ENCODE measurements at regions not wholly inside any gene's neighbourhood (a gene's known extent, or its start where the extent isn't known, plus 50 kb on each side); places are given as distances from the start of the nearest gene placed in this dataset.

- Histone ChIP-seq H2AFZ (ENCODE audit: low read length) (no peak overlapping the region), H3K79me1 (ENCODE audit: low read depth, low read length) (no peaks in the 10 kb centered on the region), H2BK15ac (ENCODE audit: low read length) (no peak overlapping the region), H2AK5ac (ENCODE audit: low read depth, low read length) (no peak overlapping the region), H3K9ac (ENCODE audit: low read depth, low read length, poor library complexity) (no peak overlapping the region), H3K18ac (ENCODE audit: low read length) (no peak overlapping the region), H3K4ac (ENCODE audit: low read length) (no peak overlapping the region), H2BK12ac (ENCODE audit: low read length) (no peak overlapping the region), H3K4me3 (ENCODE audit: low read length in 2 of 2) (no peak overlapping the region), H3K27me3 (ENCODE audit: control insufficient read depth in 3 of 3, insufficient read depth in 3 of 3, low read depth in 1 of 3, low read length in 3 of 3) (no peaks in the 10 kb centered on the region), H3K14ac (ENCODE audit: low read length) (no peak overlapping the region), H3K23ac (ENCODE audit: low read depth, low read length, poor library complexity) (no peak overlapping the region), H3K36me3 (replicated peaks in 1 of 2; ENCODE audit: control insufficient read depth in 2 of 2, insufficient read depth in 2 of 2, low read length in 2 of 2) (no peaks in the 10 kb centered on the region), H3K9me3 (replicated peaks in 1 of 2; ENCODE audit: control insufficient read depth in 2 of 2, insufficient read depth in 1 of 2, low read depth in 1 of 2, low read length in 2 of 2) (no peaks in the 10 kb centered on the region), H2BK5ac (ENCODE audit: low read length) (no peak overlapping the region), H3K27ac (replicated peaks; ENCODE audit: low read length) (no peak overlapping the region), H4K8ac (ENCODE audit: low read depth, low read length) (no peak overlapping the region), H3K4me2 (ENCODE audit: insufficient read depth, low read length, poor library complexity, severe bottlenecking) (no peak overlapping the region), H4K91ac (ENCODE audit: low read depth, low read length, poor library complexity) (no peak overlapping the region), H3K4me1 (ENCODE audit: control insufficient read depth in 2 of 2, insufficient read depth in 1 of 2, low read depth in 1 of 2, low read length in 2 of 2) (peaks cover 0 to 4% of the 10 kb centered on the region in 2 donors), H2BK120ac (ENCODE audit: low read depth, low read length) (no peak overlapping the region)
- DNase-seq (ENCODE audit: low spot score), result no peak
Observed at GRCh38 chr18:42281851-42282250, 326.8 kb downstream of the PIK3C3 start.

GRCh38 chr18:42287047-42287446 is 332.0 kb downstream of the PIK3C3 start:
- Histone ChIP-seq H4K91ac (ENCODE audit: low read depth, low read length, poor library complexity) (no peak overlapping the region), H4K8ac (ENCODE audit: low read depth, low read length) (no peak overlapping the region), H3K23ac (ENCODE audit: low read depth, low read length, poor library complexity) (no peak overlapping the region), H3K14ac (ENCODE audit: low read length) (no peak overlapping the region), H3K4ac (ENCODE audit: low read length) (no peak overlapping the region), H3K4me1 (ENCODE audit: control insufficient read depth in 2 of 2, insufficient read depth in 1 of 2, low read depth in 1 of 2, low read length in 2 of 2) (peaks cover 0 to 4% of the 10 kb centered on the region in 2 donors), H2BK120ac (ENCODE audit: low read depth, low read length) (no peak overlapping the region), H3K18ac (ENCODE audit: low read length) (no peak overlapping the region), H3K27me3 (ENCODE audit: control insufficient read depth in 3 of 3, insufficient read depth in 3 of 3, low read depth in 1 of 3, low read length in 3 of 3) (no peaks in the 10 kb centered on the region), H3K36me3 (replicated peaks in 1 of 2; ENCODE audit: control insufficient read depth in 2 of 2, insufficient read depth in 2 of 2, low read length in 2 of 2) (no peaks in the 10 kb centered on the region), H2BK12ac (ENCODE audit: low read length) (no peak overlapping the region), H2BK15ac (ENCODE audit: low read length) (no peak overlapping the region), H2BK5ac (ENCODE audit: low read length) (no peak overlapping the region), H2AFZ (ENCODE audit: low read length) (no peak overlapping the region), H3K9me3 (replicated peaks in 1 of 2; ENCODE audit: control insufficient read depth in 2 of 2, insufficient read depth in 1 of 2, low read depth in 1 of 2, low read length in 2 of 2) (no peaks in the 10 kb centered on the region), H2AK5ac (ENCODE audit: low read depth, low read length) (no peak overlapping the region), H3K4me3 (ENCODE audit: low read length in 2 of 2) (no peak overlapping the region), H3K4me2 (ENCODE audit: insufficient read depth, low read length, poor library complexity, severe bottlenecking) (no peak overlapping the region), H3K9ac (ENCODE audit: low read depth, low read length, poor library complexity) (no peak overlapping the region), H3K79me1 (ENCODE audit: low read depth, low read length) (no peaks in the 10 kb centered on the region), H3K27ac (replicated peaks; ENCODE audit: low read length) (no peak overlapping the region)
- WGBS, 2 donors (ENCODE audit: extremely low coverage in 2 of 2, insufficient read length in 2 of 2, insufficient replicate concordance in 1 of 2), result no CpG with 5 or more reads among the region's 1 CpG
- DNase-seq (ENCODE audit: low spot score), result no peak

GRCh38 chr18:42288129-42288528 is 333.1 kb downstream of the PIK3C3 start:
- Histone ChIP-seq H3K27ac (replicated peaks; ENCODE audit: low read length) (no peak overlapping the region), H4K91ac (ENCODE audit: low read depth, low read length, poor library complexity) (no peak overlapping the region), H3K4me1 (ENCODE audit: control insufficient read depth in 2 of 2, insufficient read depth in 1 of 2, low read depth in 1 of 2, low read length in 2 of 2) (peaks cover 0 to 4% of the 10 kb centered on the region in 2 donors), H3K18ac (ENCODE audit: low read length) (no peak overlapping the region), H3K79me1 (ENCODE audit: low read depth, low read length) (no peaks in the 10 kb centered on the region), H3K9me3 (replicated peaks in 1 of 2; ENCODE audit: control insufficient read depth in 2 of 2, insufficient read depth in 1 of 2, low read depth in 1 of 2, low read length in 2 of 2) (peaks cover 0 to 3% of the 10 kb centered on the region in 2 donors), H2BK5ac (ENCODE audit: low read length) (no peak overlapping the region), H2AK5ac (ENCODE audit: low read depth, low read length) (no peak overlapping the region), H3K27me3 (ENCODE audit: control insufficient read depth in 3 of 3, insufficient read depth in 3 of 3, low read depth in 1 of 3, low read length in 3 of 3) (no peaks in the 10 kb centered on the region), H3K14ac (ENCODE audit: low read length) (no peak overlapping the region), H3K23ac (ENCODE audit: low read depth, low read length, poor library complexity) (no peak overlapping the region), H3K9ac (ENCODE audit: low read depth, low read length, poor library complexity) (no peak overlapping the region), H2BK12ac (ENCODE audit: low read length) (no peak overlapping the region), H2BK15ac (ENCODE audit: low read length) (no peak overlapping the region), H3K36me3 (replicated peaks in 1 of 2; ENCODE audit: control insufficient read depth in 2 of 2, insufficient read depth in 2 of 2, low read length in 2 of 2) (no peaks in the 10 kb centered on the region), H3K4me3 (ENCODE audit: low read length in 2 of 2) (no peak overlapping the region), H3K4ac (ENCODE audit: low read length) (no peak overlapping the region), H2BK120ac (ENCODE audit: low read depth, low read length) (no peak overlapping the region), H4K8ac (ENCODE audit: low read depth, low read length) (no peak overlapping the region), H3K4me2 (ENCODE audit: insufficient read depth, low read length, poor library complexity, severe bottlenecking) (no peak overlapping the region), H2AFZ (ENCODE audit: low read length) (no peak overlapping the region)
- DNase-seq (ENCODE audit: low spot score), result no peak
- WGBS, 2 donors (ENCODE audit: extremely low coverage in 2 of 2, insufficient read length in 2 of 2, insufficient replicate concordance in 1 of 2), result no CpG with 5 or more reads among the region's 1 CpG

DNA sequence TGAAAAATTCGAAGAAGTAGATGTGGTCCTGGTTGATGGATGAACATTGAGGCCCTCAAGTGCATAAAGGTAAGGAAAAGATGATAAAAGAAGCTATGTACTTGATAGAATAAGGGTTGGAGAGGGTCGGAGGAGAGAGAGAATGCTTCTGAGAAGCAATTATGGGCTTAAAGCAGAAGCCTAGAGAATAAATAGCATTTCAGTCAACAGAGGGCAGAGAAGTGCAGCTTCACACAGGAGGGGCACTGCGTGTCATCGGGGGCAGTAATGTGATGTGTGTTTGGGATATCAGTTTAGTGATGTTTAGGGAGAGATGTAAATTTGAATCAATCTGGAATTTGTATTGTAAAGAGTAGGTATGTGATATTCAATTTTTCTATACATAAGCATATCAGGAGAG is 334.5 kb downstream of the PIK3C3 start:
- Histone ChIP-seq H3K27me3 (ENCODE audit: control insufficient read depth in 3 of 3, insufficient read depth in 3 of 3, low read depth in 1 of 3, low read length in 3 of 3) (no peaks in the 10 kb centered on the region), H4K91ac (ENCODE audit: low read depth, low read length, poor library complexity) (no peak overlapping the region), H3K4me1 (ENCODE audit: control insufficient read depth in 2 of 2, insufficient read depth in 1 of 2, low read depth in 1 of 2, low read length in 2 of 2) (peaks cover 0 to 4% of the 10 kb centered on the region in 2 donors), H2AK5ac (ENCODE audit: low read depth, low read length) (no peak overlapping the region), H3K4me3 (ENCODE audit: low read length in 2 of 2) (no peak overlapping the region), H3K23ac (ENCODE audit: low read depth, low read length, poor library complexity) (no peak overlapping the region), H3K79me1 (ENCODE audit: low read depth, low read length) (no peaks in the 10 kb centered on the region), H3K14ac (ENCODE audit: low read length) (no peak overlapping the region), H3K27ac (replicated peaks; ENCODE audit: low read length) (no peak overlapping the region), H2BK12ac (ENCODE audit: low read length) (no peak overlapping the region), H3K4me2 (ENCODE audit: insufficient read depth, low read length, poor library complexity, severe bottlenecking) (no peak overlapping the region), H2BK15ac (ENCODE audit: low read length) (no peak overlapping the region), H3K9ac (ENCODE audit: low read depth, low read length, poor library complexity) (no peak overlapping the region), H3K18ac (ENCODE audit: low read length) (no peak overlapping the region), H2BK120ac (ENCODE audit: low read depth, low read length) (no peak overlapping the region), H3K9me3 (replicated peaks in 1 of 2; ENCODE audit: control insufficient read depth in 2 of 2, insufficient read depth in 1 of 2, low read depth in 1 of 2, low read length in 2 of 2) (peaks cover 0 to 3% of the 10 kb centered on the region in 2 donors), H3K4ac (ENCODE audit: low read length) (no peak overlapping the region), H3K36me3 (replicated peaks in 1 of 2; ENCODE audit: control insufficient read depth in 2 of 2, insufficient read depth in 2 of 2, low read length in 2 of 2) (no peaks in the 10 kb centered on the region), H2BK5ac (ENCODE audit: low read length) (no peak overlapping the region), H2AFZ (ENCODE audit: low read length) (no peak overlapping the region), H4K8ac (ENCODE audit: low read depth, low read length) (no peak overlapping the region)
- no peak for DNase-seq (ENCODE audit: low spot score)
- 100% methylated on average over 1 of the region's 4 CpGs; no CpG with 5 or more reads in 1 of the 2 donors for WGBS, 2 donors (ENCODE audit: extremely low coverage in 2 of 2, insufficient read length in 2 of 2, insufficient replicate concordance in 1 of 2)

Measured in neuronal stem cell (in vitro differentiated cells).